ENCODE measurements at regions not wholly inside any gene's neighbourhood (a gene's known extent, or its start where the extent isn't known, plus 50 kb on each side); places are given as distances from the start of the nearest gene placed in this dataset.
A peak's percentile ranks its signal among the peaks of the same experiment; 100 is the strongest.

DNA sequence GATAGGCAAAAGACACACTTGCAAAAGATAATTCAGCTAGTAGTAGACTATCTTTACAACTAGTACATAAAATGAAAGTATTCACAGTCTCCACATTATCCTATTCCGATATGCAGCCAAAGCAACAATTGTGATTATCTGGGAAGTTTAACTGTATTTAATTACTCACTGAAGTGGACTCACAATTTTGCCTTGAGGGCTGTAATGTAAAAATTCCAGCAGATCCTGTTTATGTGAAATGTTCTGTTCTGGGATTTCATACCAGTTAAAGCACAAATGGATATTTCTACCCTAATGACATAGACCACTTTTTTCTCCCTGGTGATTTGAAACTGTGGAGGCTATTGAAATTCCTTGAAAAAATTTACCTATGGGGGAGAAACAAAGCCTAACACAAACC, 474.4 kb upstream of the EDIL3 start:
- no peak overlapping the region for H3K4me2 ChIP-seq (ENCODE audit: insufficient read depth in 1 of 2, low read depth in 2 of 2, low read length in 2 of 2)
- no peak overlapping the region for H2BK12ac ChIP-seq (ENCODE audit: low read depth, low read length)
- H3K4me1 ChIP-seq (replicated peaks in 1 of 4; ENCODE audit: control insufficient read depth in 3 of 4, insufficient read depth in 4 of 4, low read length in 3 of 4), result peaks cover 0 to 2% (median 0%) of the 10 kb centered on the region in 4 experiments; a peak in 2 of 7 replicates
- no peaks in the 10 kb centered on the region for H3K23me2 ChIP-seq (ENCODE audit: low read depth, low read length)
- no peak overlapping the region for H3K4ac ChIP-seq (replicated peaks; ENCODE audit: insufficient read length, low read depth, low read length)
- no peak overlapping the region for H3K56ac ChIP-seq (replicated peaks; ENCODE audit: insufficient read length, low read depth, low read length)
- no peaks in the 10 kb centered on the region for H3K9me3 ChIP-seq (ENCODE audit: insufficient read depth in 2 of 2, low read depth in 1 of 2, low read length in 1 of 2)
- H3K79me2 ChIP-seq (ENCODE audit: control insufficient read depth in 1 of 2, insufficient read depth in 2 of 2, low read length in 2 of 2), result no peaks in the 10 kb centered on the region
- H2AK5ac ChIP-seq (ENCODE audit: low read depth, low read length), result no peak overlapping the region
- H3K4me3 ChIP-seq (ENCODE audit: extremely low read depth in 1 of 4, insufficient read depth in 2 of 4, low read depth in 3 of 4, low read length in 4 of 4), result no peak overlapping the region
- no peak overlapping the region for H3K23ac ChIP-seq (ENCODE audit: insufficient read length)
- no peak overlapping the region for H3K9ac ChIP-seq (replicated peaks in 1 of 4; ENCODE audit: extremely low read depth in 1 of 4, low read depth in 3 of 4, low read length in 3 of 4)
- no peak overlapping the region for H2BK120ac ChIP-seq (replicated peaks; ENCODE audit: low read depth, low read length)
- no peak overlapping the region for H3K18ac ChIP-seq (ENCODE audit: extremely low read depth, low read length)
- no peak overlapping the region for H2BK20ac ChIP-seq (ENCODE audit: low read length)
- no peak overlapping the region for H2BK15ac ChIP-seq (ENCODE audit: low read length)
- no peak overlapping the region for H4K8ac ChIP-seq (ENCODE audit: extremely low read depth, insufficient read depth, low read length)
- CTCF ChIA-PET (ENCODE audit: partially characterized antibody), result no interaction called here
- H3K27ac ChIP-seq (ENCODE audit: low read depth, low read length), result no peak overlapping the region
- no peak overlapping the region for H3K14ac ChIP-seq (ENCODE audit: insufficient read length)
- H2BK5ac ChIP-seq (ENCODE audit: low read depth, low read length), result no peak overlapping the region
- no peak for TF ChIP-seq RBBP5 (IDR thresholded peaks at IDR 0.05; ENCODE audit: borderline replicate concordance, low read depth, low read length)
- TF ChIP-seq, protein P1, sequence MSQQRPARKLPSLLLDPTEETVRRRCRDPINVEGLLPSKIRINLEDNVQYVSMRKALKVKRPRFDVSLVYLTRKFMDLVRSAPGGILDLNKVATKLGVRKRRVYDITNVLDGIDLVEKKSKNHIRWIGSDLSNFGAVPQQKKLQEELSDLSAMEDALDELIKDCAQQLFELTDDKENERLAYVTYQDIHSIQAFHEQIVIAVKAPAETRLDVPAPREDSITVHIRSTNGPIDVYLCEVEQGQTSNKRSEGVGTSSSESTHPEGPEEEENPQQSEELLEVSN (IDR thresholded peaks at IDR 0.05), result no peak
- TF ChIP-seq RNF2 (IDR thresholded peaks at IDR 0.05; ENCODE audit: borderline replicate concordance, low read depth, low read length, missing control alignments, poor library complexity, severe bottlenecking), result no peak
- no peak for TF ChIP-seq KDM1A (IDR thresholded peaks at IDR 0.05; ENCODE audit: borderline replicate concordance, low read length)
- no peak for TF ChIP-seq RAD21 (IDR thresholded peaks at IDR 0.05 in 1 of 2, conservative IDR thresholded peaks at IDR 0.05 in 1 of 2; ENCODE audit: low read depth in 2 of 2, low read length in 2 of 2)
- no peak for TF ChIP-seq POLR2AphosphoS5 (IDR thresholded peaks at IDR 0.05; ENCODE audit: low read depth, low read length)
- TF ChIP-seq, protein P2, sequence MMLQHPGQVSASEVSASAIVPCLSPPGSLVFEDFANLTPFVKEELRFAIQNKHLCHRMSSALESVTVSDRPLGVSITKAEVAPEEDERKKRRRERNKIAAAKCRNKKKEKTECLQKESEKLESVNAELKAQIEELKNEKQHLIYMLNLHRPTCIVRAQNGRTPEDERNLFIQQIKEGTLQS (IDR thresholded peaks at IDR 0.05; ENCODE audit: insufficient read depth, low read depth, low read length), result no peak
- TF ChIP-seq, protein P3, sequence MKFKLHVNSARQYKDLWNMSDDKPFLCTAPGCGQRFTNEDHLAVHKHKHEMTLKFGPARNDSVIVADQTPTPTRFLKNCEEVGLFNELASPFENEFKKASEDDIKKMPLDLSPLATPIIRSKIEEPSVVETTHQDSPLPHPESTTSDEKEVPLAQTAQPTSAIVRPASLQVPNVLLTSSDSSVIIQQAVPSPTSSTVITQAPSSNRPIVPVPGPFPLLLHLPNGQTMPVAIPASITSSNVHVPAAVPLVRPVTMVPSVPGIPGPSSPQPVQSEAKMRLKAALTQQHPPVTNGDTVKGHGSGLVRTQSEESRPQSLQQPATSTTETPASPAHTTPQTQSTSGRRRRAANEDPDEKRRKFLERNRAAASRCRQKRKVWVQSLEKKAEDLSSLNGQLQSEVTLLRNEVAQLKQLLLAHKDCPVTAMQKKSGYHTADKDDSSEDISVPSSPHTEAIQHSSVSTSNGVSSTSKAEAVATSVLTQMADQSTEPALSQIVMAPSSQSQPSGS (IDR thresholded peaks at IDR 0.05; ENCODE audit: low read length), result no peak
- no peak for TF ChIP-seq NANOG (IDR thresholded peaks at IDR 0.05; ENCODE audit: insufficient read depth, low read depth, low read length, poor library complexity, severe bottlenecking)
- TF ChIP-seq TCF12 (IDR thresholded peaks at IDR 0.05; ENCODE audit: low read depth, low read length), result no peak
- no peak for TF ChIP-seq JUN (IDR thresholded peaks at IDR 0.05; ENCODE audit: low read depth, low read length)
- no peaks in the 10 kb centered on the region for H3K27me3 ChIP-seq (replicated peaks in 1 of 4; ENCODE audit: control insufficient read depth in 3 of 4, extremely low read depth in 1 of 4, insufficient read depth in 3 of 4, low read length in 3 of 4)
- no peaks in the 10 kb centered on the region for H3K79me1 ChIP-seq (ENCODE audit: low read depth, low read length)
- H2AFZ ChIP-seq (ENCODE audit: low read length), result 0 out of 2 replicates have a peak overlapping the region, but pooled peaks have one; percentile 76
- no peaks in the 10 kb centered on the region for H3K36me3 ChIP-seq (ENCODE audit: control insufficient read depth in 2 of 4, insufficient read depth in 4 of 4, low read length in 3 of 4)
- 89% methylated on average over 1 of the region's 1 CpG; no CpG with 5 or more reads in 1 of the 2 experiments for WGBS, 2 experiments (ENCODE audit: extremely low coverage in 1 of 2, insufficient coverage in 1 of 2, insufficient read length in 1 of 2, insufficient replicate concordance in 2 of 2, low coverage in 1 of 2, low lambda C conversion rate in 2 of 2, missing lambda C conversion rate in 1 of 2)
- H4K91ac ChIP-seq (replicated peaks; ENCODE audit: insufficient read length, low read length), result no peak overlapping the region
- POLR2A ChIA-PET (ENCODE audit: partially characterized antibody), result no interaction called here
- peak; percentile 7 for FAIRE-seq
- DNase-seq (ENCODE audit: low read depth in 1 of 2, low spot score in 2 of 2), result no peak
- H4K5ac ChIP-seq (ENCODE audit: insufficient read length, low read depth, low read length), result no peak overlapping the region
- H4K20me1 ChIP-seq (replicated peaks in 1 of 2; ENCODE audit: control insufficient read depth in 1 of 2, insufficient read depth in 2 of 2, low read length in 2 of 2), result no peaks in the 10 kb centered on the region

All from H1 (cell line).